ENCODE measurements at regions not wholly inside any gene's neighbourhood (a gene's known extent, or its start where the extent isn't known, plus 50 kb on each side); places are given as distances from the start of the nearest gene placed in this dataset.

DNA sequence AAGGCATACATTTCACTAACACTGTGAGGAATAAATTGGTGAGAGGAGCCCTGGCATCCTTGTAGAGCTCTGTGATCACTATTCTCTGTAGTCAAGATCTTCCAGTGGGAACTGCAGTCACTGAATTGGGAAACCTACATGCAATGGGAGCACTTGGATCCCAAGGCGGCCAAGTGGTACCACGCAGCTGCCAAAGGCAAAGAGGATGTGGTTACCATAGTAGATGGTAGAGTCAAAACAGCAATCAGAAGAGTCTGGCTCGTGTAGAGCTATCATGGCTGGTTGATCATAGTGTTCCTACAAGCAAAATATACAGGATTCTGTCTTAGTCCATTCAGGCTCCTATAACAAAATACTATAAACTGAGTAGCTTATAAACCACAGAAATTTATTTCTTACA is 849.7 kb downstream of the ROBO2 start:
- no peak for TF ChIP-seq CTCF (IDR thresholded peaks at IDR 0.05; ENCODE audit: insufficient read depth, low read length, poor library complexity, severe bottlenecking)
- H3K4me3 ChIP-seq (replicated peaks; ENCODE audit: low read depth, low read length) = no peak overlapping the region
- H3K36me3 ChIP-seq (ENCODE audit: control insufficient read depth, insufficient read depth, low read length) = no peaks in the 10 kb centered on the region
- DNase-seq (ENCODE audit: extremely low read depth, insufficient read length) = no peak
- H3K27me3 ChIP-seq (replicated peaks; ENCODE audit: control insufficient read depth, insufficient read depth, low read length) = no peaks in the 10 kb centered on the region

DNA sequence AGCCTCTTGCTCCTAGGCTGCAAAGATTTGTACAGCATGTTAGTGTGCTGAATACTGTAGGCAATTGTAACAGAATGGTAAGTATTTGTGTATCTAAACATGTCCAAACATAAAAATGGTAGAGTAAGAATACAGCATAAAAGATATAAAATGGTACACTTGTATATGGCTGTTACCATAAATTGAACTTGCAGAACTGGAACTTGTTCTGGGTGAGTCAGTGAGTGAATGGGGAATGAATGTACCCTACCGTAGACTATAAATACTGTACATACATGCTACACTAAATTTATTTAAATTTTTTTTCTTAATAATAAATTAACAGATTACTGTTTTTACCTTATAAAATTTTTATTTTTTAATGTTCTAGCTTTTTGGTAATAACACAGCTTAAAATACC is 858.7 kb downstream of the ROBO2 start:
- Histone ChIP-seq H3K4me3 (replicated peaks; ENCODE audit: low read depth, low read length) (no peak overlapping the region), H3K36me3 (ENCODE audit: control insufficient read depth, insufficient read depth, low read length) (no peaks in the 10 kb centered on the region), H3K27me3 (replicated peaks; ENCODE audit: control insufficient read depth, insufficient read depth, low read length) (no peaks in the 10 kb centered on the region)
- no peak for DNase-seq (ENCODE audit: extremely low read depth, insufficient read length)
- TF ChIP-seq CTCF (IDR thresholded peaks at IDR 0.05; ENCODE audit: insufficient read depth, low read length, poor library complexity, severe bottlenecking) = no peak

GRCh38 chr3:77902675-77903074 is 862.8 kb downstream of the ROBO2 start:
- Histone ChIP-seq H3K4me3 (replicated peaks; ENCODE audit: low read depth, low read length) (no peak overlapping the region), H3K27me3 (replicated peaks; ENCODE audit: control insufficient read depth, insufficient read depth, low read length) (no peaks in the 10 kb centered on the region), H3K36me3 (ENCODE audit: control insufficient read depth, insufficient read depth, low read length) (no peaks in the 10 kb centered on the region)
- DNase-seq (ENCODE audit: extremely low read depth, insufficient read length) = no peak
- TF ChIP-seq CTCF (IDR thresholded peaks at IDR 0.05; ENCODE audit: insufficient read depth, low read length, poor library complexity, severe bottlenecking) = no peak

DNA sequence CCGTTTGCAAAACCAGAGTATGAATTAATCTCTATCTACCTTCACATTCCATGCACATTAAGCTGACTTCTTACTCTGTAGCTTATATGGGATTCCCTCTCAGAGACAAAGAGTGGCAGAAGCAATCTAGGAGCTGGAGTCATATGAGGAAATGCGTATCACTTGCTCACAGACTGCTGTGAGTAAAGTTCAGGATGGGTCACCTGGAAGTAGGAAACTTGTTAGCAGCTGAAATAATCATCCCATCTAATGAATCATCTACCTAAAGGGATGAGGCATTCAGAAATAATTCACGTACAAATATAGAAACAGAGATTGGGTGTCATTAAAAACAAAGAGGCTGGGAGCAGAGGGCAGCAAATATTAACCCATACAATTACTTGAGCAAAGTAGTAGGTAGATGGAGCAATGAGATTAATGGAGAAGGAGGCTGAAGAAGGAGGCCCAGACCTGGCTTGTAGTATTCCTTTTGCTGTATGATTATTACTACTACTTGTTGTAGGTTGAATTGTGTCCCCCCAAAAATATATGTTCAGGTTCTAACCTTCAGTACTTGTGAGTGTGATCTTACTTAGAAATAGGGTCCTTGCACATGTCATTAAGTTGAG is 866.3 kb downstream of the ROBO2 start:
- Histone ChIP-seq H3K27me3 (replicated peaks; ENCODE audit: control insufficient read depth, insufficient read depth, low read length) (no peaks in the 10 kb centered on the region), H3K4me3 (replicated peaks; ENCODE audit: low read depth, low read length) (no peak overlapping the region), H3K36me3 (ENCODE audit: control insufficient read depth, insufficient read depth, low read length) (no peaks in the 10 kb centered on the region)
- no peak for DNase-seq (ENCODE audit: extremely low read depth, insufficient read length)
- no peak for TF ChIP-seq CTCF (IDR thresholded peaks at IDR 0.05; ENCODE audit: insufficient read depth, low read length, poor library complexity, severe bottlenecking)

- no peaks in the 10 kb centered on the region for H3K36me3 ChIP-seq (ENCODE audit: control insufficient read depth, insufficient read depth, low read length)
- H3K4me3 ChIP-seq (replicated peaks; ENCODE audit: low read depth, low read length) = no peak overlapping the region
- H3K27me3 ChIP-seq (replicated peaks; ENCODE audit: control insufficient read depth, insufficient read depth, low read length) = no peaks in the 10 kb centered on the region
- TF ChIP-seq CTCF (IDR thresholded peaks at IDR 0.05; ENCODE audit: insufficient read depth, low read length, poor library complexity, severe bottlenecking) = no peak
- DNase-seq (ENCODE audit: extremely low read depth, insufficient read length) = no peak
These were observed 873.8 kb downstream of the ROBO2 start for GRCh38 chr3:77913524-77914174.

Measured in GM06990 (cell line).